Muscle layer of colon (tissue), 2 donors: ENCODE measurements at regions not wholly inside any gene's neighbourhood (a gene's known extent, or its start where the extent isn't known, plus 50 kb on each side); places are given as distances from the start of the nearest gene placed in this dataset.

Experiments used
- H3K27ac ChIP-seq: one replicate; pipeline ENCODE4 v1.7.0; 2013; ENCODE audit warnings: low read depth, mild to moderate bottlenecking, low read length, moderate library complexity
- H3K27me3 ChIP-seq, 2 donors: one replicate each; pipeline ENCODE4 v1.7.0; 2013; ENCODE audit warnings: low read length in 2 of 2, mild to moderate bottlenecking in 2 of 2; ENCODE audit not compliant: insufficient read depth in 2 of 2, control insufficient read depth in 1 of 2
- H3K36me3 ChIP-seq: one replicate; pipeline ENCODE4 v1.7.0; 2013; ENCODE audit warnings: mild to moderate bottlenecking, low read length; ENCODE audit not compliant: insufficient read depth
- H3K4me1 ChIP-seq: one replicate; pipeline ENCODE4 v1.7.0; 2013; ENCODE audit warnings: mild to moderate bottlenecking, low read length; ENCODE audit not compliant: insufficient read depth
- H3K4me3 ChIP-seq, 2 donors: one replicate each; pipeline ENCODE4 v1.7.0; 2013; ENCODE audit warnings: low read length in 2 of 2, low read depth in 1 of 2, mild to moderate bottlenecking in 1 of 2, moderate library complexity in 1 of 2
- H3K9ac ChIP-seq: one replicate; pipeline ENCODE4 v1.7.0; 2013; ENCODE audit warnings: low read length
- H3K9me3 ChIP-seq: one replicate; pipeline ENCODE4 v1.7.0; 2013; ENCODE audit warnings: mild to moderate bottlenecking, low read length
- donor health status: abdominal sarcoma.
- donor health status: Adenocarcinoma of cecum.

- Histone ChIP-seq H3K9me3 (no peaks in the 10 kb centered on the region), H3K9ac (no peak overlapping the region), H3K4me3 (no peak overlapping the region), H3K36me3 (no peaks in the 10 kb centered on the region), H3K4me1 (no peaks in the 10 kb centered on the region), H3K27me3 (no peaks in the 10 kb centered on the region), H3K27ac (no peak overlapping the region)
These were observed 711.2 kb downstream of the KCNA4 start for GRCh38 chr11:29305456-29306232.

- H3K27me3 ChIP-seq = no peaks in the 10 kb centered on the region
- no peaks in the 10 kb centered on the region for H3K4me1 ChIP-seq
- H3K4me3 ChIP-seq = no peak overlapping the region
- no peaks in the 10 kb centered on the region for H3K9me3 ChIP-seq
- no peak overlapping the region for H3K27ac ChIP-seq
- H3K36me3 ChIP-seq = no peaks in the 10 kb centered on the region
- H3K9ac ChIP-seq = no peak overlapping the region
These were observed 716.4 kb downstream of the KCNA4 start for GRCh38 chr11:29300420-29300819.

GRCh38 chr11:29296680-29297079 is 720.1 kb downstream of the KCNA4 start:
- Histone ChIP-seq H3K27ac (no peak overlapping the region), H3K27me3 (no peaks in the 10 kb centered on the region), H3K4me1 (no peaks in the 10 kb centered on the region), H3K9ac (no peak overlapping the region), H3K4me3 (no peak overlapping the region), H3K9me3 (no peaks in the 10 kb centered on the region), H3K36me3 (no peaks in the 10 kb centered on the region)

- Histone ChIP-seq H3K36me3 (no peaks in the 10 kb centered on the region), H3K9me3 (no peaks in the 10 kb centered on the region), H3K4me3 (no peak overlapping the region), H3K27ac (no peak overlapping the region), H3K27me3 (no peaks in the 10 kb centered on the region), H3K9ac (no peak overlapping the region), H3K4me1 (no peaks in the 10 kb centered on the region)
These were observed 723.0 kb downstream of the KCNA4 start for GRCh38 chr11:29293825-29294224.

- H3K27ac ChIP-seq = no peak overlapping the region
These were observed 734.7 kb downstream of the KCNA4 start for GRCh38 chr11:29282088-29282487.

GRCh38 chr11:29281271-29281777 is 735.5 kb downstream of the KCNA4 start:
- Histone ChIP-seq H3K9me3 (no peaks in the 10 kb centered on the region), H3K27ac (no peak overlapping the region)

More at GRCh38 chr11:29282088-29282487, 734.7 kb downstream of the KCNA4 start:
- Histone ChIP-seq H3K4me1 (peaks cover 5% of the 10 kb centered on the region), H3K9me3 (no peaks in the 10 kb centered on the region), H3K4me3 (no peak overlapping the region), H3K27me3 (no peaks in the 10 kb centered on the region), H3K9ac (no peak overlapping the region), H3K36me3 (no peaks in the 10 kb centered on the region)

GRCh38 chr11:29280452-29280851 is 736.4 kb downstream of the KCNA4 start:
- Histone ChIP-seq H3K4me1 (peaks cover 5% of the 10 kb centered on the region), H3K9ac (no peak overlapping the region), H3K27ac (no peak overlapping the region), H3K27me3 (no peaks in the 10 kb centered on the region), H3K4me3 (no peak overlapping the region), H3K36me3 (no peaks in the 10 kb centered on the region), H3K9me3 (no peaks in the 10 kb centered on the region)

More at GRCh38 chr11:29281271-29281777, 735.5 kb downstream of the KCNA4 start:
- H3K9ac ChIP-seq = no peak overlapping the region
- no peaks in the 10 kb centered on the region for H3K27me3 ChIP-seq
- peaks cover 5% of the 10 kb centered on the region for H3K4me1 ChIP-seq
- no peaks in the 10 kb centered on the region for H3K36me3 ChIP-seq
- no peak overlapping the region for H3K4me3 ChIP-seq

- H3K9me3 ChIP-seq = no peaks in the 10 kb centered on the region
- no peak overlapping the region for H3K9ac ChIP-seq
- H3K4me3 ChIP-seq = no peak overlapping the region
- no peaks in the 10 kb centered on the region for H3K36me3 ChIP-seq
- peaks cover 5% of the 10 kb centered on the region for H3K4me1 ChIP-seq
- H3K27me3 ChIP-seq = no peaks in the 10 kb centered on the region
- H3K27ac ChIP-seq = no peak overlapping the region
These were observed 737.1 kb downstream of the KCNA4 start for GRCh38 chr11:29279716-29280115.

GRCh38 chr11:29272019-29272654 is 744.7 kb downstream of the KCNA4 start:
- H3K9ac ChIP-seq = no peak overlapping the region
- no peaks in the 10 kb centered on the region for H3K9me3 ChIP-seq
- no peak overlapping the region for H3K27ac ChIP-seq

GRCh38 chr11:29271616-29272015 is 745.2 kb downstream of the KCNA4 start:
- H3K36me3 ChIP-seq = no peaks in the 10 kb centered on the region
- no peak overlapping the region for H3K9ac ChIP-seq
- H3K27me3 ChIP-seq = no peaks in the 10 kb centered on the region
- H3K9me3 ChIP-seq = no peaks in the 10 kb centered on the region
- no peak overlapping the region for H3K4me3 ChIP-seq
- no peak overlapping the region for H3K27ac ChIP-seq
- no peaks in the 10 kb centered on the region for H3K4me1 ChIP-seq

More at GRCh38 chr11:29272019-29272654, 744.7 kb downstream of the KCNA4 start:
- H3K27me3 ChIP-seq = no peaks in the 10 kb centered on the region
- H3K36me3 ChIP-seq = no peaks in the 10 kb centered on the region
- no peak overlapping the region for H3K4me3 ChIP-seq
- no peaks in the 10 kb centered on the region for H3K4me1 ChIP-seq

GRCh38 chr11:29268733-29269132 is 748.1 kb downstream of the KCNA4 start:
- H3K27me3 ChIP-seq = no peaks in the 10 kb centered on the region
- no peak overlapping the region for H3K4me3 ChIP-seq
- no peaks in the 10 kb centered on the region for H3K36me3 ChIP-seq
- H3K9ac ChIP-seq = no peak overlapping the region
- no peaks in the 10 kb centered on the region for H3K9me3 ChIP-seq
- no peak overlapping the region for H3K27ac ChIP-seq
- H3K4me1 ChIP-seq = no peaks in the 10 kb centered on the region
